Fibroblast of villous mesenchyme (primary cell): ENCODE measurements at regions not wholly inside any gene's neighbourhood (a gene's known extent, or its start where the extent isn't known, plus 50 kb on each side); places are given as distances from the start of the nearest gene placed in this dataset.

ENCODE experiments used
- DNase-seq: peaks from one replicate; pipeline ENCODE4 v3.0.0-alpha.2; 2010; ENCODE audit warnings: low read depth
- H3K4me3 ChIP-seq: 2 replicates; pipeline ENCODE4 v1.5.1; 2011; ENCODE audit warnings: low read depth, mild to moderate bottlenecking, low read length
- CTCF ChIP-seq: IDR thresholded peaks from 2 replicates; pipeline ENCODE4 v1.5.1; 2012; ENCODE audit warnings: low read depth, mild to moderate bottlenecking, low read length; ENCODE audit not compliant: insufficient read depth

GRCh38 chr10:61834519-61834918, 67.0 kb upstream of the ARID5B start:
- TF ChIP-seq CTCF, result no peak
- no peak for DNase-seq
- H3K4me3 ChIP-seq, result no peak overlapping the region

GRCh38 chr10:61835069-61835945, 66.2 kb upstream of the ARID5B start:
- no peak overlapping the region for H3K4me3 ChIP-seq
- TF ChIP-seq CTCF, result peak; percentile 57

GRCh38 chr10:61835946-61836887, 65.3 kb upstream of the ARID5B start:
- no peak overlapping the region for H3K4me3 ChIP-seq
- no peak for TF ChIP-seq CTCF

More at GRCh38 chr10:61835069-61835945, 66.2 kb upstream of the ARID5B start:
- peak; percentile 82 for DNase-seq

GRCh38 chr10:61836888-61837754, 64.4 kb upstream of the ARID5B start:
- no peak for TF ChIP-seq CTCF
- H3K4me3 ChIP-seq, result no peak overlapping the region
- DNase-seq, result peak; percentile 64

More at GRCh38 chr10:61835946-61836887, 65.3 kb upstream of the ARID5B start:
- DNase-seq, result peak; percentile 45

- H3K4me3 ChIP-seq, result no peak overlapping the region
- DNase-seq, result peak; percentile 21
- TF ChIP-seq CTCF, result no peak
These were observed 63.7 kb upstream of the ARID5B start for GRCh38 chr10:61837755-61838171.

- H3K4me3 ChIP-seq, result no peak overlapping the region
- DNase-seq, result no peak
- TF ChIP-seq CTCF, result no peak
These were observed 61.6 kb upstream of the ARID5B start for GRCh38 chr10:61839916-61840315.
